RWPE1 (cell line): ENCODE measurements at regions not wholly inside any gene's neighbourhood (a gene's known extent, or its start where the extent isn't known, plus 50 kb on each side); places are given as distances from the start of the nearest gene placed in this dataset.
"Not testable (repeated sequence)": the region's sequence is repeated elsewhere in the genome, so short reads cannot be mapped to it uniquely, and the experiment has no call there.

Experiments
- CTCF ChIA-PET: fragments of 350-600 bp; sonication (Branson Sonifier 250); formaldehyde crosslinking; extraction: SDS; loops from one replicate; lab custom pipeline; 2021; lab: Yijun Ruan, JAX
- POLR2A ChIA-PET: fragments of 400-600 bp; formaldehyde crosslinking; extraction: SDS; loops from one replicate; lab custom pipeline; 2020; ENCODE audit warnings: antibody characterized with exemption; ENCODE audit not compliant: low non-redundant PET; lab: Yijun Ruan, JAX
- DNase-seq: peaks from one replicate; pipeline ENCODE4 v3.0.0; 2012; ENCODE audit warnings: low spot score
- H3K27ac ChIP-seq: fragments of 450-650 bp; 2 replicates; pipeline ENCODE4 v1.5.1; 2017
- TF ChIP-seq, protein P1 (sequence below): fragments of 450-650 bp; conservative IDR thresholded peaks from 2 replicates; pipeline ENCODE4 v1.5.1; 2017; ENCODE audit warnings: low read depth, mild to moderate bottlenecking

DNA sequence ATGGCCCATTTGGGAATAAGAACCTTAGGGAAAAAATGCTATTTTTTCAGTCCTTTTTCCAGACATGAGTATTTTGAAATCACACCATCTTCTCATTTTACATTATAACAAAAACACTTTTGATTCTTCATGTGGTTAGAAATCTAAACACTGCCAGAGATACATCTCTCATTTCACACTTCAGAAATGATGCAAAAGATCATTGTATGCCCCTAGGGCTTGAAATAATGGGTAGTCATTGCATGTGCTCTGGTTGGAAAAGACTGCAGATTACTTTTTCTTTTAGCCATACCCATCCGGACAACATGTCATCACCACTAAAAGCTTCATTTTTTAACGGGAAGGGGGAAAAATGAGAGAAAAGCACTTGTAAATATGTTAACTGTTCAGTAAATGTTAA, 1152.2 kb upstream of the ADGRL4 start:
- ChIA-PET CTCF (no interaction called here), POLR2A (no interaction called here)
- DNase-seq: no peak
- TF ChIP-seq, protein P1, sequence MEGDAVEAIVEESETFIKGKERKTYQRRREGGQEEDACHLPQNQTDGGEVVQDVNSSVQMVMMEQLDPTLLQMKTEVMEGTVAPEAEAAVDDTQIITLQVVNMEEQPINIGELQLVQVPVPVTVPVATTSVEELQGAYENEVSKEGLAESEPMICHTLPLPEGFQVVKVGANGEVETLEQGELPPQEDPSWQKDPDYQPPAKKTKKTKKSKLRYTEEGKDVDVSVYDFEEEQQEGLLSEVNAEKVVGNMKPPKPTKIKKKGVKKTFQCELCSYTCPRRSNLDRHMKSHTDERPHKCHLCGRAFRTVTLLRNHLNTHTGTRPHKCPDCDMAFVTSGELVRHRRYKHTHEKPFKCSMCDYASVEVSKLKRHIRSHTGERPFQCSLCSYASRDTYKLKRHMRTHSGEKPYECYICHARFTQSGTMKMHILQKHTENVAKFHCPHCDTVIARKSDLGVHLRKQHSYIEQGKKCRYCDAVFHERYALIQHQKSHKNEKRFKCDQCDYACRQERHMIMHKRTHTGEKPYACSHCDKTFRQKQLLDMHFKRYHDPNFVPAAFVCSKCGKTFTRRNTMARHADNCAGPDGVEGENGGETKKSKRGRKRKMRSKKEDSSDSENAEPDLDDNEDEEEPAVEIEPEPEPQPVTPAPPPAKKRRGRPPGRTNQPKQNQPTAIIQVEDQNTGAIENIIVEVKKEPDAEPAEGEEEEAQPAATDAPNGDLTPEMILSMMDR: no peak
- H3K27ac ChIP-seq: no peak overlapping the region

DNA sequence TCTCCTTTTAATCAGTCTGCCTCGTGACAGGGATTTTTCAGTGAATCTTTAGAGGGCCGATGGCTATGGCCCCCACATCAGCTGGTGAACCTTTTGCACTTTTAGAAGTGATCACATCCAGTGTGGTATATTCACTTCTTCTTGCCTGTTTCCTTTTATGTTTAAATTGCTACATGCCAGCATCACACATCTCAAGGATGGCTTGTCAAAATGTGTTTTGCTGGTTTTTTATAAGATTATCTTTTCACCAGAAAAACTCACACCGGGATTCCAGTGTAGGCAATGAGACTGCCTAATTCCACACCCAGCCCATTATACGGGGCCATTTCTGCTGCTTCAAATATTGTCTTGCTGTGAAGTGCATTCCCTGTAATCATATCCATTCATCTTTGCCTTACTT, 1151.7 kb upstream of the ADGRL4 start:
- CTCF ChIA-PET: no interaction called here
- POLR2A ChIA-PET: no interaction called here
- no peak for DNase-seq
- TF ChIP-seq, protein P1: no peak
- H3K27ac ChIP-seq: no peak overlapping the region

DNA sequence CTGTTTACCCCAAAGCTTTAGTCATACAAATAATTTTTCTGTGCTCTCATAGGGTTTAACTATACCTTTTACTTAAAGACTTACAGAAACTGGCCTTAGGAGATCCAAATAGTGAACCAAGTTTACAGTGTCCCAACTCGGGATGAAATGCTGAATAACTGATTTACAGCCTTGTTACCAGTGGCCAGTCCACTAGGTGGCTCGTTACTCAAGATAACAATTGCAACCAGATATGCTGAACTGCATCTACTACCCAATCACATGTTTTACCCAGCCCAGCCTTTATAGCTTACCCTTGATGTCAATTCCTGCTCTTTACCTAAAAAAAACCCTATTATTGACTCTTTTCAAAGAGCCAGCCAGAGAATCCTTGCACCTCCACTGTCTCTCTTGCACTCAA, 1148.8 kb upstream of the ADGRL4 start:
- TF ChIP-seq, protein P1: no peak
- no peak overlapping the region for H3K27ac ChIP-seq
- CTCF ChIA-PET: no interaction called here
- DNase-seq: peak; percentile 1
- POLR2A ChIA-PET: interaction anchor here (0.6 kb wide), 1 partner anchor 35 kb away, joined by 3 read pairs; no protein-coding TSS in a partner anchor

DNA sequence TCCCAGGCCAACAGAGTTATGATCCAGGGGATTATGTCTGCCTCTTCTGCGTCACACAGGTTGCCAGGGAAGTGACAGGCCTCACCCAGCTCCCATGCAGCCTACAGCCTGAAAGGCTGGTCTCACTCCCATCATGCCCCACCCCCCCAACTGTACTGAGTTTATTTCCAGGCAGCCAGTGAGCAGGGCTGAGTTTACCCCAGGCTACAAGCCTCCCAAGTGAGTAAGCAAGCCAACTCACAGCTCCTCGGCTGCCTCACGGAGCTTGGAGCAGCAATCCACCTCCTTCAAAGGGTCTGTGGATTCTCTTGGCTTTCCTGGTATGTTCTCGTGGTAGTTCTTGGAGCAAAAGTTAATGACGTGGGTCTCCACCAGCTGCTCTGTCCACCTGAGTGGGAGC, 1147.6 kb upstream of the ADGRL4 start:
- no peak for DNase-seq
- TF ChIP-seq, protein P1: no peak
- CTCF ChIA-PET: interaction anchor here (0.6 kb wide), 1 partner anchor 39 kb away, joined by 3 read pairs; no protein-coding TSS in a partner anchor
- no peak overlapping the region for H3K27ac ChIP-seq
- POLR2A ChIA-PET: no interaction called here

DNA sequence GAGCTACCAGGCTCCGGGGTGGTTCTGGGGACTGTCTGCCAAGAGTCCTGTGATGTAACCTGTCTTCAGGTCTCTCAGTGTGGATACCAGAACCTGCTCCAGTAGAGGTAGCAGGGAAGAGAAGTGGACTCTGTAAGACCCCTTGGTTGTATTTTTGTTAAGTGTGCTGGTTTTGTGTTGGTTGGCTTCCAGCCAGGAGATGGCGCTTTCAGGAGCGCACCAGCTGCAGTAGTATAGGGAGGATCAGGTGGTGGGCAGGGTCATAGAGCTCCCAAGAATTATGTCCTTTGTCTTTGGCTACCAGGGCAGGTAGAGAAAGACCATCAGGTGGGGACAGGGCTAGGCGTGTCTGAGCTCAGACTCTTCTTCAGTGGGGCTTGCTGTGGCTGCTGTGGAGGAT, 1147.2 kb upstream of the ADGRL4 start:
- POLR2A ChIA-PET: interaction anchor here (0.6 kb wide), 1 partner anchor 351 kb away, joined by 3 read pairs; no protein-coding TSS in a partner anchor

DNA sequence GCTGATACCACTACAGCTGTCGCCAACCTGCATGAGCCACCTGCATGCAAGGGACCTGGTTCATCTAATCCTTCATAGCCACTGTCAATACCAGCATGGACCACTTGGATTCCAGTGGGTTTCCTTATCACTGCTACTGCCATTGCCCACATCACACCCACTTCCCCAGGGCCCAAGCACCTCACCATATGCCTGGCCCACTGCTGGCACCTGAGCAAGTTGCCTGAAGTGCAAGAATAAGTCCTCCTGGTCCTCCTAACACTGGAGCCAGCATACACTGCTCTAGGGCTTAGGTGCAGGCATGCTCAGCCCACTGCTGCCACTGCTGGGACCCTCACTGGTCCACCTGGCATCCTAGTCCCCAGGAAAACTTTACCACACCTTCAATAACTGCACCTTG, 1136.8 kb upstream of the ADGRL4 start:
- TF ChIP-seq, protein P1: no peak
- no peak for DNase-seq
- ChIA-PET CTCF (no interaction called here), POLR2A (no interaction called here)
- no peak overlapping the region for H3K27ac ChIP-seq

More for the DNA sequence above, 1147.2 kb upstream of the ADGRL4 start:
- CTCF ChIA-PET: no interaction called here
- TF ChIP-seq, protein P1: no peak
- DNase-seq: no peak
- no peak overlapping the region for H3K27ac ChIP-seq

DNA sequence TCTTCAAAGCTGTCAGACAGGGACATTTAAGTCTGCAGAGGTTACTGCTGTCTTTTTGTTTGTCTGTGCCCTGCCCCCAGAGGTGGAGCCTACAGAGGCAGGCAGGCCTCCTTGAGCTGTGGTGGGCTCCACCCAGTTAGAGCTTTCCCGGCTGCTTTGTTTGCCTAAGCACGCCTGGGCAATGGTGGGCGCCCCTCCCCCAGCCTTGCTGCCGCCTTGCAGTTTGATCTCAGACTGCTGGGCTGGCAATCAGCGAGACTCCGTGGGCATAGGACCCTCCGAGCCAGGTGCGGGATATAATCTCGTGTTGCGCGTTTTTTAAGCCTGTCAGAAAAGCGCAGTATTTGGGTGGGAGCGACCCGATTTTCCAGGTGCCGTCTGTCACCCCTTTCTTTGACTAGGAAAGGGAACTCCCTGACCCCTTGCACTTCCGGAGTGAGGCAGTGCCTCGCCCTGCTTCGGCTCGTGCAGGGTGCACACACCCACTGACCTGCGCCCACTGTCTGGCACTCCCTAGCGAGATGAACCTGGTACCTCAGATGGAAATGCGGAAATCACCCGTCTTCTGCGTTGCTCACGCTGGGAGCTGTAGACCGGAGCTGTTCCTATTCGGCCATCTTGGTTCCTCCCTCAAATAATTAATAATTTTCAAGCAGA, 1131.5 kb upstream of the ADGRL4 start:
- POLR2A ChIA-PET, CTCF ChIA-PET, H3K27ac ChIP-seq, DNase-seq: not testable (repeated sequence)
